ENCODE measurements at regions not wholly inside any gene's neighbourhood (a gene's known extent, or its start where the extent isn't known, plus 50 kb on each side); places are given as distances from the start of the nearest gene placed in this dataset.
"Not testable (repeated sequence)": the region's sequence is repeated elsewhere in the genome, so short reads cannot be mapped to it uniquely, and the experiment has no call there.

DNA sequence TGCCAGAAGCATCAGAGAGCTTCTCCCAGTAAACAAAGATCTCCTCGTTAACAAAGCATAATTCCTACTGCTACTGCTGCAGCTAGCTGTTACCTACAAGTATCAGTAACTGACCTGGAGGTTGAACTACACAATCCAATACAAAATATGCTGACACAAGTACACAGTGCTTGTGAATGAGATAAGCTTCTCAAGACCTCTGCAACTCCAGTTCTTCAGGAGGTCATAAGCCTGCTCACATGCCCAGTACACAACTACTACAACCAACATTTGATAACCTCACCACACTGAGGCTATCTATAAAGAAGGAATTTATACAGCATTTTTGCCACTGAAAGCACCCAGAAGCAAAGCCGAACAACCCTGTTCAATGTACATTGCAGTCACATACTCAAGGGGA lies 66.7 kb upstream of the SMARCAD1 start:
- no peak for DNase-seq (ENCODE audit: low read depth in 4 of 4, low spot score in 2 of 4)

DNA sequence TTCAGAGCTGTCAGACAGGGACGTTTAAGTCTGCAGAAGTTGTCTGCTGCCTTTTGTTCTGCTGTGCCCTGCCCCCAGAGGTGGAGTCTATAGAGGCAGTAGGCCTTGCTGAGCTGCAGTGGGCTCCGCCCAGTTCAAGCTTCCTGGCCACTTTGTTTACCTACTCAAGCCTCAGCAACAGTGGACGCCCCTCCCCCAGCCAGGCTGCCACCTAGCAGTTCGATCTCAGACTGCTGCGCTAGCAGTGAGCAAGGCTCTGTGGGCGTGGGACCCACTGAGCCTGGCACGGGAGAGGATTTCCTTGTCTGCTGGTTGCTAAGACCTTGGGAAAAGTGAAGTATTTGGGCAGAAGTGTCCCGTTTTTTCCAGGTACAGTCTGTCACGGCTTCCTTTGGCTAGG lies 59.6 kb upstream of the SMARCAD1 start:
- not testable (repeated sequence) for DNase-seq (ENCODE audit: low read depth in 4 of 4, low spot score in 2 of 4)

DNA sequence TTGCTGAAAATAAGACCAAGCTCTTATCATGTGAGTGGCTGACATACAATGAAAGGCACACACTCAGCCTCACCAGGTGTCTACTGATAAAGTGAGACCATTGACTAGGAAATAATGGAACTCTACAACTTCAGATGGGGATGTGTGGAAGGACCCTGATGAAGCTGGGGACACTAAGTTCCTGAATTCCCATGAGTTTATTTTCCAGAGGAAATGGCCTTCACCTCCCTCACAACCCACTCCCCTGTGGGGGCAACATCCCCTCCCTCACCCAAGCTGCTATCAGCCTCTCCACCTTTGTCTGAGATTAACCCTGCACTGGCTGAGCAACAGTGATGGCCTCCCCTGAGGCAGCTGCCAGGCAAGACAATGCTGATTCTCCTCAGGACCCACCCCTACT lies 55.2 kb upstream of the SMARCAD1 start:
- no peak for DNase-seq (ENCODE audit: low read depth in 4 of 4, low spot score in 2 of 4)

DNA sequence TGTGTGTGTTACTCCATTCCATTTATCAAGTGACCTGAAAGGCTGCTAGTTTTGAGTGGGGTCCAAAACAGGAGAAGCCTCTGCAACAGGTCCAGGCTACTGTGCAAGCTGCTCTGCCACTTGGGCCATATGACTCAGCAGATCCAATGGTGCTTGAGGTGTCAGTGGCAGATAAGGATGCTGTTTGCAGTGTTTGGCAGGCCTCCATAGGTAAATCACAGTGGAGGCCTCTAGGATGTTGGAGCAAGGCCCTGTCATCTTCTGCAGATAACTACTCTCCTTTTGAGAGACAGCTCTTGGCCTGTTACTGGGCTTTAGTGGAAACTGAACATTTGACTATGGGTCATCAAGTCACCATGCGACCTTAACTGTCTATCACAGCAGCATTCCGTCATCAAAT lies 52.3 kb upstream of the SMARCAD1 start:
- DNase-seq (ENCODE audit: low read depth in 4 of 4, low spot score in 2 of 4), result not testable (repeated sequence)

DNA sequence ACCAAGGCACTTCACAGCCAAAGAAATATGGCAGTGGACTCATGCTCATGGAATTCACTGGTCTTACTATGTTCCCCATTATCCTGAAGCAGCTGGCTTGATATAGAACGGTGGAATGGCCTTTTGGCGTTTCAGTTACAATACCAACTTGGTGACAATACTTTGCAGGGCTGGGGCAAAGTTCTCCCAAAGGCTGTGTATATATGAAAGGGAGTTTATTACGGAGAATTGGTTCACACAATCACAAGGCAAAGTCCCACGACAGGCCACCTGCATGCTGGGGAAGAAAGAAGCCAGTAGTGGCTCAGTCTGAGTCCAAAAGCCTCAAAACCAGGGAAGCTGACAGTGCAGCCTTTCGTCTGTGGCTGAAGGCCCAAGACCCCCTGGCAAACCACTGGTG lies 50.8 kb upstream of the SMARCAD1 start:
- no peak for DNase-seq (ENCODE audit: low read depth in 4 of 4, low spot score in 2 of 4)

Measured in left renal cortex interstitium (tissue), 4 donors.